GM12891 (cell line): ENCODE measurements at regions not wholly inside any gene's neighbourhood (a gene's known extent, or its start where the extent isn't known, plus 50 kb on each side); places are given as distances from the start of the nearest gene placed in this dataset.

Source experiments
- DNase-seq: peaks from one replicate; pipeline ENCODE4 v3.0.0; 2011; ENCODE audit warnings: low spot score; ENCODE audit not compliant: insufficient read length
- FAIRE-seq: peaks from 2 replicates; lab custom pipeline; 2011; peaks lifted over from hg19 to GRCh38; lab: Jason Lieb, UNC
- PAX5 ChIP-seq: IDR thresholded peaks from 2 replicates; pipeline ENCODE4 v1.6.1; 2011; ENCODE audit warnings: low read length, moderate library complexity, mild to moderate bottlenecking; ENCODE audit not compliant: insufficient read depth, severe bottlenecking
- POLR2A ChIP-seq: IDR thresholded peaks from 2 replicates; pipeline ENCODE4 v1.6.1; 2011; ENCODE audit warnings: low read depth, low read length, control low read depth
- POLR2AphosphoS5 ChIP-seq: IDR thresholded peaks from 2 replicates; pipeline ENCODE4 v1.6.1; 2011; ENCODE audit warnings: low read depth, low read length, control low read depth
- POU2F2 ChIP-seq: IDR thresholded peaks from 2 replicates; pipeline ENCODE4 v1.6.1; 2011; ENCODE audit warnings: low read depth, mild to moderate bottlenecking, control low read depth, low read length, moderate library complexity
- SPI1 ChIP-seq: IDR thresholded peaks from 2 replicates; pipeline ENCODE4 v1.6.1; 2011; ENCODE audit warnings: low read depth, low read length, control low read depth
- TAF1 ChIP-seq: IDR thresholded peaks from 2 replicates; pipeline ENCODE4 v1.6.1; 2011; ENCODE audit warnings: low read depth, low read length, control low read depth

DNA sequence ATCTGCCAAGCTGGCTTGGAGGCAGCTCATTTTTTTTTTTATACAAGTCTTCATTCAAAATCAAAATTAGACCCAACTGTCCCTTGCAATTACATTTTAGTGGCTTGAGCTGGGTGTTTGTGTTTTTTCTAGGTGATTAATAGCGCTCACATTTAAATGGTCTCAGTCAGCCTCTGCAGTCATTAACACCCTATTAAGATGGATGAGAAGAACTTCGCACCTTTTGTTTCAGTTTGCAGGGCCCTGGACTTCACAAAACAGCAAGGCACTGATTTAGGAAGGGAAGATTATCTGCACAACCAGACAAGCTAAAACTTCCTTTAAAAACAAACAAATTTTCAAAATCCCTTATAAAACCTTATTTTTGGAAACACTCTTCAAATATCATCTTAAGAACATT is 374.8 kb downstream of the EFNA5 start:
- FAIRE-seq = no peak
- TF ChIP-seq POLR2AphosphoS5 (no peak), TAF1 (no peak), POLR2A (no peak), PAX5 (no peak), SPI1 (no peak), POU2F2 (no peak)
- no peak for DNase-seq

DNA sequence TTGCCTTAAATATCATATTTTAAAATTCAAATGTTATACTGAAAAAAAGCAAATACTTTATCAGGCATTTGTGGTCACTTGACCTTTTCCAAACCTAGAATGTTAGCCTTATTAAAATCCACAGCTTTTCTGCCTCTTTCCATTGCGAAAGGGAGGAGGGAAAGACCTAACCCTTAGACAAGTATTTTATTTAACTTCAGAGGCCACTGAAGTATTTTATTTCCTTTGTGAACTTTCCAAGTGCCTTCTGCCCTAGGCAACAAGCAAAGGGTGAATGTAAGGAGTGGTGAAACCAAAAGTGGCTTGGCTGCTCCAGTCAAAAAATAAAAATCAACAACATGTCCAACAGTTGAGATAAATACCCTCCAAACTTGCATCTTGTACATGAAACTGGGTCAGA is 376.1 kb downstream of the EFNA5 start:
- no peak for DNase-seq
- TF ChIP-seq PAX5 (no peak), TAF1 (no peak), POU2F2 (no peak), SPI1 (no peak), POLR2A (no peak), POLR2AphosphoS5 (no peak)
- FAIRE-seq = no peak

DNA sequence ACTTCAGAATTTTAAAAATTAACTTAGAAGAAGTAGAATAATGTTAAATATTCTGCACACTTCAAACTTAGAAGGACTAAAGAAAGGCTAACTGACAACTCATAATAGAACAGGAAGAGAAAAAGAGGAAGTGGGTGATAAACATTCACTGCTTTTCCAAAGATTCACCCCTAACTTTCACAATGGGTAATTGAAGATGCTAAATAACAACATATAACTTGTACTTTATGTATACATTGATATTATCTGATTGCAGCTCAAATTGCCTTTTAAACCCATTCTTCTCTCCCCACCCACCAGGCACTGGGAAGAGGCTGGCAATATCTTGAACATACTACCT is 376.6 kb downstream of the EFNA5 start:
- peak; percentile 98 for TF ChIP-seq SPI1
- no peak for TF ChIP-seq POU2F2
- DNase-seq = peak; percentile 6
- peak; percentile 62 for FAIRE-seq

DNA sequence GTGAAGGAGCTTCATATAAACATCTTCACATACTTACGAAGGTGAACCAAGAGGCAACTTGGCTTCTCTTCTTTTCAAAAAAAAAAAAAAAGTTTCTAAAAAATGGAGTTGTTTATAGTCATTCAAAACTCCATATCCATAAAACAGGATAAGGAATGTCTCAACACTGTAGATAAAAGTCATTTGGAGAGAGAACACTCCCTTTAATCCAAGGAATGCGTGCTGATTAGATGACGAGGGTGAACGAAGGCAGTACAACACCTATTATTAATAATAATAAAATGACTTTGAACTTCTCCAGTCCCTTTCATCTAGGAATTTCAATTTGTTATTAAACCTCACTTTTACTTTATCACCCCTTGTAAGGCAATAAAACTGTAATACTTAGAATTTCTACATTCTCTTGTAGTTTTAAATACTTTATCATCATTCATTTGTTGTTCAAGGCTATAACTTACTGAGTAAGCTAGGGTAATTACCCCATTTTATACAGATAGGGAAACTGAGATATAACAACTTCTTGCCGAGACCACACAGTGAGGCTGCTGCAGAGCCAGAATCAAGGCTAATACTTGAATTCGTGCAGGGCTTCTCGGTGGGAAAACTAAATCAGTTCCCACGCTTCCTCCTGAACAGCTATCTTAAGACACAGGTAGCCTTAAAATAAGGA is 377.1 kb downstream of the EFNA5 start:
- DNase-seq = no peak
- no peak for FAIRE-seq
- TF ChIP-seq POLR2AphosphoS5 = no peak
- TF ChIP-seq SPI1 = no peak
- no peak for TF ChIP-seq TAF1
- no peak for TF ChIP-seq PAX5
- no peak for TF ChIP-seq POU2F2
- no peak for TF ChIP-seq POLR2A

DNA sequence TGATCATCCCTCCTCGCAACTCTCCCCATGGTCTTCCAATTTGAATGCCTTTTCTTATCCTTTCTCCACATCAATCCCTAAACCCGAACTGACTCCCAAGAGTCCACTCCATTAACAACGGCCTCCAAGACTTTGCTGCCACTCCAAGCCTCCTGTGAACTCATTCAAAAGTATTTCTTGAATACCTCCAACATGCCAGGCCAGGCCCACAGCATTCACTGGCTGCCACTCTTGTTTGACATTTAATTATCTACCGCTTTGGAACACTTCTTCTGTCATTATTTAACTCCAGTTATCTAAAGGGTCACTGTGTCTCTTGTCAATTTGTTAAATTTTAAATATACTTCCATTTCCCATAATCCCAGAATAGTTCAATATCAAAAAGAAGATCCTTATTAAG is 378.9 kb downstream of the EFNA5 start:
- FAIRE-seq (no peak), DNase-seq (no peak)
- no peak for TF ChIP-seq POLR2A
- no peak for TF ChIP-seq POU2F2
- no peak for TF ChIP-seq TAF1
- no peak for TF ChIP-seq PAX5
- TF ChIP-seq POLR2AphosphoS5 = no peak
- TF ChIP-seq SPI1 = no peak

DNA sequence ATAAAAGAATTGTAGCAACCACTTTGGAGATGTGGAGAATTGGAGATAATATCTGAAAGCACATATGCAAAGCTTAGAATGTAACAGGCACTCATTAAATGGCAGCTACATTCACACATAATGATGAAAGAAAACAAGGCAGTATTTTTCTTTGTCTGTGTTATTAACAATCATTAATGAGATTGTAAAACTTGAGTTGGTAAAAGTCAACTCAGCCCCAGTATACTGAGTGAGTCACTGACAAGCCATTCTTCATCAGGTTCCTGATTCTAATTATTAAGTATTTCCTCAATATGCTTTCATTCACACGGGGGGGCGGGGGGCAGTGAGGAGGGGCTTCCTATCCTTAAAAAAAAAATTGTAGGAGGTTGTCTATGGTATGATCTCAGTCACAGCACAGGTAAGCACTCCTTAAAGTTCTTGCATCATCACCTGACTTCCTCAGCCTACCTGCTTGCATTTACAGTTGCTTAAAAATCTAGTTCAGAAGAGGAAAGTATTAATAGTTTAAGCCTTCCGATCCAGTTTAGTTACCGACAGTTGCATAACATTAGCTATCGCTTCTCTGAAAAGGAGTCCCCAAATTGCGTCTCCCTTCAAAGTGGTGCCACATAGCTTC is 379.8 kb downstream of the EFNA5 start:
- DNase-seq (no peak), FAIRE-seq (no peak)
- no peak for TF ChIP-seq TAF1
- TF ChIP-seq SPI1 = no peak
- no peak for TF ChIP-seq POLR2AphosphoS5
- TF ChIP-seq POLR2A = no peak
- no peak for TF ChIP-seq POU2F2

DNA sequence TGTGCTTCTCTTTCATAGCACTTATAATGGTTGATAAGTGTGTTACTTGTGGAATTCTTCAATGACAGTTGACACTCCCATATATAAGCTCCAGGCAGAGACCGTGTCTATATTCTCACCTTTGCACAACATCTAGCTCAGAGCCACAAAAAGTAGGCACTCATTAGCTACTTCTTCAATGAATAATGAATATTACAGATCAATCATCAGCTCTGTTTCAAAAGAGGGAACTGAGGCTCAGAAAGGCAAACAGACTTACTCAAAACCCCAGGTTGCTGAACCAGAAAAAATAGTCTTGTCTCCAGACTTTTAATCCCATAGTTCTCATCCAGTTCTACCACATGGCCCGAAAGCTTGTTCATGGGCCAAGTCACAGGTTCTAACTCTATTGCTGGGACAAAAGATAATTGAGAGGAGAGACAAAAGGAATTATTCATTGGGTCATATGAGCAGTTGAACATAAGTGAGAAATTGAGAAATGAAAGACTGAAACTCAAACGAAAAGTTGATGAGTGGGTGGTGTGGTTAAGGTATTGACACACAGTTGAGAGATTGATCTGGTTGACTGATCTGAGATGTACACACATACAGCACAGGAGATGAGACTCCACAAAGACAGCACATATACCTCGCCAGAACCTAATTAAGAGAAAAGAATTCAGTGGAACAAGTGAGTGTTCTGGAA is 381.6 kb downstream of the EFNA5 start:
- DNase-seq = peak; percentile 9
- FAIRE-seq = peak; percentile 94
- peak; percentile 65 for TF ChIP-seq SPI1
- TF ChIP-seq POLR2AphosphoS5 = no peak
- no peak for TF ChIP-seq TAF1
- TF ChIP-seq PAX5 = peak; percentile 42
- TF ChIP-seq POLR2A = no peak
- 0 out of 2 replicates have a peak, but pooled peaks have one; percentile 31 for TF ChIP-seq POU2F2

DNA sequence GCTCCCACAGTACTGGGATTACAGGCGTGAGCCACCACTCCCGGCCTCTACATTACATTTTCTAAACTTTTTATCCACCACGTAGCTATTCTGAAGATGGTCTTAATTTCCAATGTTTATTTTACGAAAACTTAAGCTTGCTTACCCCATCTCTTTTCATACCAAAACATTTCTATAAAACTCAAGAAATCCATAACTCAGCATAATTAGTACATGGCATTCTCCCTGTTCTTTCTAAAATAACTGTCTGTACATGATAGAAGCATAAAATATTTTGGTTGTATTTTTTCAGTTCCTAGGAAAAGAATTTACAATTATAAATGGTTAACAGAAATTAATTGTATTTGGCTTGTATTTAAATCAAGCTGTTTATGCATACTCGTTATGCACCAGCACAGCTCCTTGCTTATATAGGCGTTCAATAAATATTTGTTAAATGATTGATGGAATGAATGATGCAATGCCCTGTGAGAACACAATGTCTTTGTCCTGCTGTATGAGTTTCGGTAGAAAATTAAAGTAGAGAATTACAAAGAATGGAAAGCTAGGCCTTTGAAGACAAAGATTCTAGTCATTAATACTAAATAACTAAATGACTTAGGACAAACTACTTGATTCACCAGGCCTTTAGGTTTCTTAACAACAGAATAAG is 384.2 kb downstream of the EFNA5 start:
- DNase-seq (no peak), FAIRE-seq (no peak)
- TF ChIP-seq POU2F2 (no peak), POLR2AphosphoS5 (no peak), POLR2A (no peak), TAF1 (no peak), PAX5 (no peak), SPI1 (no peak)

DNA sequence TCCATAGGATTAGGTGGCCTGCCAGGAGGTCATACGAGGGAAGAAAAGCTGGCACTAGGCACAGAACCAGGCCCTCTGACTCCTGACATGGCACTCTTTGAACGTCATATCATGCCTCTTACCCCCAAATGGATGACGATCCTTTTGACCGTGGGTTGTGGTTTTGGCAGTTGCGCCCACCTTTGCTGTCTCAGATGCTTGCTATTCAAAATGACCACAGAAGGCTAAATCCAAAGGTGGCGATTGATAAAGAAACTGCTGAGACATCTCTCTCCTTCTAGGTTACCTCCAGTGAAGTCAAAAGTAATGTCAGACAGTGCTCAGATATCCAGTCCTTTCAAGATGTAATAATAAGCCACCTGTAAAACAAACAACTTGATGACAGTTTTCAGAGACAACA is 385.0 kb downstream of the EFNA5 start:
- no peak for FAIRE-seq
- no peak for DNase-seq
- TF ChIP-seq POLR2AphosphoS5 = no peak
- no peak for TF ChIP-seq SPI1
- no peak for TF ChIP-seq POLR2A
- TF ChIP-seq POU2F2 = peak; percentile 47; the same call in 1 of the 2 replicates
- TF ChIP-seq PAX5 = no peak
- TF ChIP-seq TAF1 = no peak

DNA sequence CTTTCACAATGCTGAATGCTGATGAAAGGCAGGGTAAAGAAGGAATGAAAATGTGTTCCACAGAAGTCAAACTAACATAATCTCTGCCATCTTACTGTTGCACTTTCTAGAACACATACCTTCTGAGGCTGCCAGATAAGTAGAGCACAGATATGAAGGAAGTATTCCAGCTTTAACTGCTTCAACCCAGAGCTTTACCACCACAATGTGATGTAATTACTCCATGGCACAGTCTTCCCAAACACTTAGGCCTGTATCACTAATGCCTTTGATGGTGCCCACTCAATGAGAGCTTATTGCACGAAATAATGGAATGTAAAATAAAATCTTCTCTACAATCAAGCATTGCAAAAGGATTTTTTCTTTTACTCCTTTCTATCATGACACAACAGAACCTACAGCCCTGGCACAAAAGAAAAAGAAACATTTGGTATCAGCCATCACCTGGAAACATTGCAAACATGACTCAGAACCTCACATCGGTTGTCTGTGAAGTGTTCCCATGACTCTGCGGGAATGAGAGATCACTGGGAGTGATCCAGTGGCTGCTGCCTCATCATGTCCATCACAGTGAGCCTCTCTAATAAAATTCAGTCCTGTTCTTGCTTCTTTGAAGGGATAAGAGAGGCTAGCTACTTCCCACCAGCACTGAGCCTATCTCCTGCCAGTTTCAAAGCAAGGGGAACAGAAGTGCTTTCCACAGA is 385.8 kb downstream of the EFNA5 start:
- TF ChIP-seq POLR2A (no peak), POU2F2 (no peak), POLR2AphosphoS5 (no peak), TAF1 (no peak), PAX5 (no peak), SPI1 (no peak)
- no peak for FAIRE-seq
- no peak for DNase-seq
